Heart left ventricle (tissue), 13 donors: ENCODE measurements at regions not wholly inside any gene's neighbourhood (a gene's known extent, or its start where the extent isn't known, plus 50 kb on each side); places are given as distances from the start of the nearest gene placed in this dataset.

Experiments
- CTCF ChIP-seq, 12 donors: fragments of 200-600 bp; sonication (generic) in 4 of 12; IDR thresholded peaks; one replicate each; pipeline versions ENCODE4 v1.5.0 to v1.8.0; 2018 to 2022; ENCODE audit warnings: antibody characterized with exemption in 12 of 12, mild to moderate bottlenecking in 5 of 12
- POLR2A ChIP-seq, 2 donors: fragments of 450-650 bp; IDR thresholded peaks; one replicate each; pipeline ENCODE4 v1.6.1; 2017; ENCODE audit warnings: antibody characterized with exemption in 2 of 2, mild to moderate bottlenecking in 2 of 2, moderate library complexity in 2 of 2
- donor health status: ischemic (EF 13 %, LVEDD 7.1; RV severe dilation, severe dysfunction).
- donor health status: DM: no; HTN: yes; CAD: no.
- donor health status: DM: no; HTN: no; CAD: no.
- donor health status: ischemic (EF 25% LVEDD 6.9; RV normal size, moderate dysfunction).
- donor health status: ischemic (EF 25% LVEDD 5.7; RV mildly dilated, moderate dysfunction).
- donor health status: ischemic (EF 35%, LVEDD 5.7; RV mildly dilated, moderate dysfunction).
- donor health status: nonischemic (EF 11% LVEDD 7.7; RV severe dilation, severe dysfunction).
- donor health status: DM: yes; HTN: yes; CAD: no.
- donor health status: PGD.
- donor health status: ischemic (EF 29% LVEDD 5.4; RV normal size, mild dysfunction).
- donor health status: nonischemic (EF 23%, LVEDD 6.1; RV moderate dilation, normal function).

- TF ChIP-seq CTCF (IDR thresholded peaks at IDR 0.05) (no peak), POLR2A (IDR thresholded peaks at IDR 0.05) (no peak)
Measured at GRCh38 chr6:144690666-144691065, 405.5 kb downstream of the UTRN start.
